Panc1 (cell line): ENCODE measurements at regions not wholly inside any gene's neighbourhood (a gene's known extent, or its start where the extent isn't known, plus 50 kb on each side); places are given as distances from the start of the nearest gene placed in this dataset.

Source experiments
- ATAC-seq: fragments of 200-7000 bp; cut with Tn5 transposase; 2 replicates; pipeline ENCODE4 v1.9.1; 2020; ENCODE audit warnings: mild to moderate bottlenecking, moderate library complexity
- BruUV-seq: library from RNA; stranded (reverse); fragments of 400-500 nt; replicated peaks from 2 replicates; lab custom pipeline; 2021; lab: Mats Ljungman, UMichigan
- CTCF ChIA-PET: fragments of 300-600 bp; sonication (Branson Sonifier 250); formaldehyde crosslinking; loops from one replicate; lab custom pipeline; 2022; ENCODE audit warnings: antibody characterized with exemption; lab: Charles Lee
- POLR2A ChIA-PET: fragments of 300-600 bp; sonication (Branson Sonifier 250); formaldehyde crosslinking; loops from one replicate; lab custom pipeline; 2022; ENCODE audit warnings: antibody characterized with exemption; lab: Charles Lee
- DNase-seq: peaks from one replicate; pipeline ENCODE4 v3.0.0-alpha.2; 2010; ENCODE audit warnings: low read depth, low spot score
- H3K27ac ChIP-seq: 2 replicates; pipeline ENCODE4 v1.5.1; 2011; ENCODE audit warnings: mild to moderate bottlenecking, low read length, inconsistent platforms
- H3K27me3 ChIP-seq: fragments of 200-500 bp; sonication (Bioruptor generic); 2 replicates; pipeline ENCODE4 v1.6.0; 2014; ENCODE audit warnings: low read length, inconsistent platforms; ENCODE audit not compliant: control insufficient read depth, insufficient read depth
- H3K36me3 ChIP-seq: fragments of 200-500 bp; sonication (Bioruptor generic); 2 replicates; pipeline ENCODE4 v1.5.1; 2014; ENCODE audit warnings: inconsistent platforms, mild to moderate bottlenecking, low read length, moderate library complexity; ENCODE audit not compliant: control insufficient read depth, insufficient read depth
- H3K4me1 ChIP-seq: 2 replicates; pipeline ENCODE4 v1.5.1; 2011; ENCODE audit warnings: inconsistent platforms, mild to moderate bottlenecking, low read length, moderate library complexity; ENCODE audit not compliant: control insufficient read depth, insufficient read depth
- H3K4me3 ChIP-seq, 2 experiments: 2 replicates each; pipeline ENCODE4 v1.5.1; 2011 to 2012; ENCODE audit warnings: low read depth in 2 of 2, low read length in 2 of 2, mild to moderate bottlenecking in 2 of 2, inconsistent platforms in 1 of 2, moderate library complexity in 1 of 2
- H3K9me3 ChIP-seq: fragments of 200-500 bp; sonication (Bioruptor generic); 2 replicates; pipeline ENCODE4 v1.5.1; 2014; ENCODE audit warnings: low read depth, mild to moderate bottlenecking, inconsistent platforms, low read length, moderate library complexity; ENCODE audit not compliant: control insufficient read depth, insufficient read depth
- POLR2AphosphoS5 ChIP-seq: IDR thresholded peaks from 2 replicates; pipeline ENCODE4 v1.6.1; 2012; ENCODE audit warnings: mild to moderate bottlenecking, low read depth, low read length, moderate library complexity
- REST ChIP-seq, 2 experiments: IDR thresholded peaks; 2 replicates each; pipeline ENCODE4 v1.6.1; 2011 to 2012; ENCODE audit warnings: low read depth in 2 of 2, control low read depth in 1 of 2, low read length in 1 of 2, mild to moderate bottlenecking in 1 of 2, moderate library complexity in 1 of 2; ENCODE audit not compliant: insufficient read depth in 1 of 2
- SIN3A ChIP-seq: IDR thresholded peaks from 2 replicates; pipeline ENCODE4 v1.6.1; 2012; ENCODE audit warnings: low read depth, mild to moderate bottlenecking, low read length, moderate library complexity, borderline replicate concordance; ENCODE audit not compliant: insufficient read depth
- TCF7L2 ChIP-seq: IDR thresholded peaks from 2 replicates; pipeline ENCODE4 v1.6.1; 2011; ENCODE audit warnings: mild to moderate bottlenecking, low read depth, low read length, inconsistent platforms
- in situ Hi-C: cut with HindIII; loops from 2 replicates; pipeline ENCODE4 v1.10.0; 2016; ENCODE audit warnings: low sequenced_read_pairs, low pct_unique_long_range_greater_than_20kb
- intact Hi-C: fragments of 100-400 bp; cut with micrococcal nuclease; formaldehyde crosslinking; loops from one replicate; pipeline ENCODE4 v1.10.0; 2022; ENCODE audit not compliant: unreplicated experiment
- TF ChIP-seq, protein P1 (sequence below): fragments of 450-650 bp; IDR thresholded peaks from 2 replicates; pipeline ENCODE4 v1.5.1; 2017; ENCODE audit warnings: mild to moderate bottlenecking

DNA sequence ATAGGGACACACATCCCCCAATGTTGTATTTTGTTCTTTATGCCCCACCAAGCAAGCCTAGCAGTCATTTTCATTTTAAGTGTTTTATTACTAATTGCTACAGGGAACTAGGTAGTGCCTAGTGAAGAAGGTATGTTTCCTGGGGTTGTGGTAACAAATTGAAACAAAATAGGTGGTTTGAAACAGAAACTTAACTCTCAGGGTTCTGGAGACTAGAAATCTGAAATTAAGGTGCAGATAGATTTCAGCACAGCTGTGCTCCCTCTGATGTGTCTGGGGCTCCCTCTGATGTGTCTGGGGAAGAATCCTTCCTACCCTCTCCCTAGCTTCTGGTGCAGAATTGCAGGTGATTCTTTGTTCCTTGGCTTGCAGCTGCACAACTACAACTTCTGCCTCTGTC, 390.1 kb downstream of the ZFHX3 start:
- CTCF ChIA-PET, result no interaction called here
- no peak overlapping the region for H3K4me3 ChIP-seq
- H3K27ac ChIP-seq, result no peak overlapping the region
- no peaks in the 10 kb centered on the region for H3K36me3 ChIP-seq
- DNase-seq, result no peak
- BruUV-seq, result no TSS peak
- in situ Hi-C loops (no loop called here), intact Hi-C loops (no loop called here)
- TF ChIP-seq REST (IDR thresholded peaks at IDR 0.05; ENCODE audit: insufficient read depth in 1 of 2, low read depth in 2 of 2, low read length in 1 of 2), result no peak
- TF ChIP-seq SIN3A, result no peak
- no peak for TF ChIP-seq POLR2AphosphoS5
- TF ChIP-seq, protein P1, sequence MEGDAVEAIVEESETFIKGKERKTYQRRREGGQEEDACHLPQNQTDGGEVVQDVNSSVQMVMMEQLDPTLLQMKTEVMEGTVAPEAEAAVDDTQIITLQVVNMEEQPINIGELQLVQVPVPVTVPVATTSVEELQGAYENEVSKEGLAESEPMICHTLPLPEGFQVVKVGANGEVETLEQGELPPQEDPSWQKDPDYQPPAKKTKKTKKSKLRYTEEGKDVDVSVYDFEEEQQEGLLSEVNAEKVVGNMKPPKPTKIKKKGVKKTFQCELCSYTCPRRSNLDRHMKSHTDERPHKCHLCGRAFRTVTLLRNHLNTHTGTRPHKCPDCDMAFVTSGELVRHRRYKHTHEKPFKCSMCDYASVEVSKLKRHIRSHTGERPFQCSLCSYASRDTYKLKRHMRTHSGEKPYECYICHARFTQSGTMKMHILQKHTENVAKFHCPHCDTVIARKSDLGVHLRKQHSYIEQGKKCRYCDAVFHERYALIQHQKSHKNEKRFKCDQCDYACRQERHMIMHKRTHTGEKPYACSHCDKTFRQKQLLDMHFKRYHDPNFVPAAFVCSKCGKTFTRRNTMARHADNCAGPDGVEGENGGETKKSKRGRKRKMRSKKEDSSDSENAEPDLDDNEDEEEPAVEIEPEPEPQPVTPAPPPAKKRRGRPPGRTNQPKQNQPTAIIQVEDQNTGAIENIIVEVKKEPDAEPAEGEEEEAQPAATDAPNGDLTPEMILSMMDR, result no peak
- TF ChIP-seq TCF7L2, result no peak
- no peaks in the 10 kb centered on the region for H3K27me3 ChIP-seq
- no peaks in the 10 kb centered on the region for H3K9me3 ChIP-seq
- ATAC-seq, result no peak
- POLR2A ChIA-PET, result no interaction called here
- H3K4me1 ChIP-seq, result peaks cover 6% of the 10 kb centered on the region; the same call in 1 of the 2 replicates

- in situ Hi-C loops, result no loop called here
These were observed 390.8 kb downstream of the ZFHX3 start for GRCh38 chr16:72657164-72657563.

More at GRCh38 chr16:72657164-72657563, 390.8 kb downstream of the ZFHX3 start:
- DNase-seq (no peak), ATAC-seq (no peak)
- no TSS peak for BruUV-seq
- Histone ChIP-seq H3K27ac (no peak overlapping the region), H3K4me1 (peaks cover 2% of the 10 kb centered on the region; the same call in 1 of the 2 replicates), H3K4me3 (no peak overlapping the region), H3K27me3 (no peaks in the 10 kb centered on the region), H3K36me3 (no peaks in the 10 kb centered on the region), H3K9me3 (no peaks in the 10 kb centered on the region)
- ChIA-PET CTCF (no interaction called here), POLR2A (no interaction called here)
- TF ChIP-seq POLR2AphosphoS5 (no peak), SIN3A (no peak), REST (IDR thresholded peaks at IDR 0.05; ENCODE audit: insufficient read depth in 1 of 2, low read depth in 2 of 2, low read length in 1 of 2) (no peak), TCF7L2 (no peak)
- TF ChIP-seq, protein P1, result no peak
- intact Hi-C loops, result no loop called here
